Activated T-helper 2 cell treated with anti-CD3 and anti-CD28 coated beads, Interferon-gamma antibody, Interleukin-2, Interleukin-4, amounts not matched to agents 10 μg/mL and 5 μg/mL and 100 μg/mL, durations not matched to agents 14 hours and 24 hours and 36 hours (primary cell): ENCODE measurements at regions not wholly inside any gene's neighbourhood (a gene's known extent, or its start where the extent isn't known, plus 50 kb on each side); places are given as distances from the start of the nearest gene placed in this dataset.

ENCODE experiments used
- DNase-seq: peaks from one replicate; pipeline ENCODE4 v3.0.0; 2021; ENCODE audit warnings: low spot score
- H3K27ac Mint-ChIP-seq: one replicate; pipeline ENCODE4 v1.8.0; 2021; ENCODE audit warnings: mixed read lengths
- H3K27me3 Mint-ChIP-seq: one replicate; pipeline ENCODE4 v1.8.0; 2021; ENCODE audit warnings: low read depth, mixed read lengths
- H3K36me3 Mint-ChIP-seq: one replicate; pipeline ENCODE4 v1.8.0; 2021; ENCODE audit warnings: low read depth, mixed read lengths
- H3K4me1 Mint-ChIP-seq: one replicate; pipeline ENCODE4 v1.8.0; 2021; ENCODE audit warnings: low read depth, mixed read lengths
- H3K4me3 Mint-ChIP-seq: one replicate; pipeline ENCODE4 v1.8.0; 2021; ENCODE audit warnings: low read depth, mild to moderate bottlenecking, moderate library complexity, mixed read lengths
- H3K9me3 Mint-ChIP-seq: one replicate; pipeline ENCODE4 v1.8.0; 2021; ENCODE audit warnings: mixed read lengths
- intact Hi-C: fragments of 100-400 bp; cut with micrococcal nuclease; formaldehyde crosslinking; loops from one replicate; pipeline ENCODE4 v1.15.1; 2023

DNA sequence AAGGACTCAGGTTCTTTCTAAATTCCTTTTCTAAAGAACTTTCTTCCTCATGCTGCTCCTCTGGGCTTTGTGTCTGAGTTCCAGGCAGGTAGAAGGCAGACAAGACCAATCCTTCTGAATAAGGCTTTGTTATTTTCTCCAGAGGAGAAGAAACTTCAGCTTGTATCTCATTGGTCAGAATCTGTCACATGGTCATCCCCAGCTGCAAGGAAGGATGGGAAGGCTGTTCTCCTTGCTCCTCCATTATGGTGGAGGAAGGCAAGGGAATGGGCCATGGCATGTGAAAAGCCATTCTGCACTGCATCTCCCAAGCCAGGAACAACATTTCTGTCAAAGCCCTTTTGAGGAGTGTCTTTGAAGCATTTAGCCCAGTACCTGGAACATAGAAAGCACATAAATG is 50.6 kb upstream of the NTPCR start:
- intact Hi-C loops, result no loop called here
- peaks cover 34% of the 10 kb centered on the region for H3K4me1 Mint-ChIP-seq
- H3K27me3 Mint-ChIP-seq, result no peaks in the 10 kb centered on the region
- DNase-seq, result no peak
- H3K4me3 Mint-ChIP-seq, result no peak overlapping the region
- no peak overlapping the region for H3K27ac Mint-ChIP-seq
- peaks cover 3% of the 10 kb centered on the region for H3K9me3 Mint-ChIP-seq
- H3K36me3 Mint-ChIP-seq, result no peaks in the 10 kb centered on the region
